H1 (cell line): ENCODE measurements at regions not wholly inside any gene's neighbourhood (a gene's known extent, or its start where the extent isn't known, plus 50 kb on each side); places are given as distances from the start of the nearest gene placed in this dataset.

Source experiments
- GABPA ChIP-seq: IDR thresholded peaks from 2 replicates; pipeline ENCODE4 v1.6.1; 2011; ENCODE audit warnings: mild to moderate bottlenecking, low read length, moderate library complexity, borderline replicate concordance; ENCODE audit not compliant: insufficient read depth
- KDM4A ChIP-seq: IDR thresholded peaks from one replicate; pipeline ENCODE4 v1.7.1; 2012; ENCODE audit warnings: low read depth, mild to moderate bottlenecking, moderate library complexity, low read length, inconsistent platforms; ENCODE audit not compliant: severe bottlenecking
- RBBP5 ChIP-seq: IDR thresholded peaks from 2 replicates; pipeline ENCODE4 v1.7.1; 2012; ENCODE audit warnings: low read depth, mild to moderate bottlenecking, inconsistent platforms, low read length, moderate library complexity, borderline replicate concordance
- SIRT6 ChIP-seq: IDR thresholded peaks from one replicate; pipeline ENCODE4 v1.7.1; 2012; ENCODE audit warnings: low read length, inconsistent platforms
- SRF ChIP-seq: IDR thresholded peaks from 2 replicates; pipeline ENCODE4 v1.6.1; 2011; ENCODE audit warnings: mild to moderate bottlenecking, low read depth, low read length, moderate library complexity
- YY1 ChIP-seq: IDR thresholded peaks from 2 replicates; pipeline ENCODE4 v1.6.1; 2011; ENCODE audit warnings: low read depth, mild to moderate bottlenecking, low read length
- TF ChIP-seq, protein P1 (sequence below): fragments of 300-600 bp; sonication (generic); IDR thresholded peaks from 2 replicates; pipeline ENCODE4 v1.7.1; 2012; ENCODE audit warnings: low read length, moderate library complexity, mild to moderate bottlenecking, inconsistent platforms; ENCODE audit not compliant: insufficient replicate concordance

DNA sequence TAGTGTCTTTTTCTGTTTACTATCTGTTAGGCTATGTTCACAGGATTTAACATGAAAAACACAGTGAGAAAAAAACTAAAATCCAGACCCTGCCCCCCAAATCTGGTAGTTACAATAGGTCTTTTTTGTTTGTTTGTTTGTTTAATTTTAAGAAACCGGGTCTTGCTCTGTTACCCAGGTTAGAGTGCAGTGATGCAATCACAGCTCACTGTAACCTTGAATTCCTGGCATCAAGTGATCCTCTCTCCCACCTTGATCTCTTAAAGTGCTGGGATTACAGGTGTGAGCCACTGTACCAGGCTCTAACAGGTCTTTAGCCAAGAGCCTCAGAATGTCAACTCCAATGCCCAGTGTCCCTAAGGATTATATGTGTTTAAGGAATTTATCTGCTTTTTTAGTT lies 88.0 kb upstream of the GOLIM4 start (continued):
- TF ChIP-seq, protein P1, sequence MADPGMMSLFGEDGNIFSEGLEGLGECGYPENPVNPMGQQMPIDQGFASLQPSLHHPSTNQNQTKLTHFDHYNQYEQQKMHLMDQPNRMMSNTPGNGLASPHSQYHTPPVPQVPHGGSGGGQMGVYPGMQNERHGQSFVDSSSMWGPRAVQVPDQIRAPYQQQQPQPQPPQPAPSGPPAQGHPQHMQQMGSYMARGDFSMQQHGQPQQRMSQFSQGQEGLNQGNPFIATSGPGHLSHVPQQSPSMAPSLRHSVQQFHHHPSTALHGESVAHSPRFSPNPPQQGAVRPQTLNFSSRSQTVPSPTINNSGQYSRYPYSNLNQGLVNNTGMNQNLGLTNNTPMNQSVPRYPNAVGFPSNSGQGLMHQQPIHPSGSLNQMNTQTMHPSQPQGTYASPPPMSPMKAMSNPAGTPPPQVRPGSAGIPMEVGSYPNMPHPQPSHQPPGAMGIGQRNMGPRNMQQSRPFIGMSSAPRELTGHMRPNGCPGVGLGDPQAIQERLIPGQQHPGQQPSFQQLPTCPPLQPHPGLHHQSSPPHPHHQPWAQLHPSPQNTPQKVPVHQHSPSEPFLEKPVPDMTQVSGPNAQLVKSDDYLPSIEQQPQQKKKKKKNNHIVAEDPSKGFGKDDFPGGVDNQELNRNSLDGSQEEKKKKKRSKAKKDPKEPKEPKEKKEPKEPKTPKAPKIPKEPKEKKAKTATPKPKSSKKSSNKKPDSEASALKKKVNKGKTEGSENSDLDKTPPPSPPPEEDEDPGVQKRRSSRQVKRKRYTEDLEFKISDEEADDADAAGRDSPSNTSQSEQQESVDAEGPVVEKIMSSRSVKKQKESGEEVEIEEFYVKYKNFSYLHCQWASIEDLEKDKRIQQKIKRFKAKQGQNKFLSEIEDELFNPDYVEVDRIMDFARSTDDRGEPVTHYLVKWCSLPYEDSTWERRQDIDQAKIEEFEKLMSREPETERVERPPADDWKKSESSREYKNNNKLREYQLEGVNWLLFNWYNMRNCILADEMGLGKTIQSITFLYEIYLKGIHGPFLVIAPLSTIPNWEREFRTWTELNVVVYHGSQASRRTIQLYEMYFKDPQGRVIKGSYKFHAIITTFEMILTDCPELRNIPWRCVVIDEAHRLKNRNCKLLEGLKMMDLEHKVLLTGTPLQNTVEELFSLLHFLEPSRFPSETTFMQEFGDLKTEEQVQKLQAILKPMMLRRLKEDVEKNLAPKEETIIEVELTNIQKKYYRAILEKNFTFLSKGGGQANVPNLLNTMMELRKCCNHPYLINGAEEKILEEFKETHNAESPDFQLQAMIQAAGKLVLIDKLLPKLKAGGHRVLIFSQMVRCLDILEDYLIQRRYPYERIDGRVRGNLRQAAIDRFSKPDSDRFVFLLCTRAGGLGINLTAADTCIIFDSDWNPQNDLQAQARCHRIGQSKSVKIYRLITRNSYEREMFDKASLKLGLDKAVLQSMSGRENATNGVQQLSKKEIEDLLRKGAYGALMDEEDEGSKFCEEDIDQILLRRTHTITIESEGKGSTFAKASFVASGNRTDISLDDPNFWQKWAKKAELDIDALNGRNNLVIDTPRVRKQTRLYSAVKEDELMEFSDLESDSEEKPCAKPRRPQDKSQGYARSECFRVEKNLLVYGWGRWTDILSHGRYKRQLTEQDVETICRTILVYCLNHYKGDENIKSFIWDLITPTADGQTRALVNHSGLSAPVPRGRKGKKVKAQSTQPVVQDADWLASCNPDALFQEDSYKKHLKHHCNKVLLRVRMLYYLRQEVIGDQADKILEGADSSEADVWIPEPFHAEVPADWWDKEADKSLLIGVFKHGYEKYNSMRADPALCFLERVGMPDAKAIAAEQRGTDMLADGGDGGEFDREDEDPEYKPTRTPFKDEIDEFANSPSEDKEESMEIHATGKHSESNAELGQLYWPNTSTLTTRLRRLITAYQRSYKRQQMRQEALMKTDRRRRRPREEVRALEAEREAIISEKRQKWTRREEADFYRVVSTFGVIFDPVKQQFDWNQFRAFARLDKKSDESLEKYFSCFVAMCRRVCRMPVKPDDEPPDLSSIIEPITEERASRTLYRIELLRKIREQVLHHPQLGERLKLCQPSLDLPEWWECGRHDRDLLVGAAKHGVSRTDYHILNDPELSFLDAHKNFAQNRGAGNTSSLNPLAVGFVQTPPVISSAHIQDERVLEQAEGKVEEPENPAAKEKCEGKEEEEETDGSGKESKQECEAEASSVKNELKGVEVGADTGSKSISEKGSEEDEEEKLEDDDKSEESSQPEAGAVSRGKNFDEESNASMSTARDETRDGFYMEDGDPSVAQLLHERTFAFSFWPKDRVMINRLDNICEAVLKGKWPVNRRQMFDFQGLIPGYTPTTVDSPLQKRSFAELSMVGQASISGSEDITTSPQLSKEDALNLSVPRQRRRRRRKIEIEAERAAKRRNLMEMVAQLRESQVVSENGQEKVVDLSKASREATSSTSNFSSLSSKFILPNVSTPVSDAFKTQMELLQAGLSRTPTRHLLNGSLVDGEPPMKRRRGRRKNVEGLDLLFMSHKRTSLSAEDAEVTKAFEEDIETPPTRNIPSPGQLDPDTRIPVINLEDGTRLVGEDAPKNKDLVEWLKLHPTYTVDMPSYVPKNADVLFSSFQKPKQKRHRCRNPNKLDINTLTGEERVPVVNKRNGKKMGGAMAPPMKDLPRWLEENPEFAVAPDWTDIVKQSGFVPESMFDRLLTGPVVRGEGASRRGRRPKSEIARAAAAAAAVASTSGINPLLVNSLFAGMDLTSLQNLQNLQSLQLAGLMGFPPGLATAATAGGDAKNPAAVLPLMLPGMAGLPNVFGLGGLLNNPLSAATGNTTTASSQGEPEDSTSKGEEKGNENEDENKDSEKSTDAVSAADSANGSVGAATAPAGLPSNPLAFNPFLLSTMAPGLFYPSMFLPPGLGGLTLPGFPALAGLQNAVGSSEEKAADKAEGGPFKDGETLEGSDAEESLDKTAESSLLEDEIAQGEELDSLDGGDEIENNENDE, result no peak
- TF ChIP-seq GABPA (no peak), SRF (no peak), RBBP5 (no peak), SIRT6 (no peak), YY1 (no peak), KDM4A (no peak)
